ENCODE measurements at regions not wholly inside any gene's neighbourhood (a gene's known extent, or its start where the extent isn't known, plus 50 kb on each side); places are given as distances from the start of the nearest gene placed in this dataset.
"Not testable (repeated sequence)": the region's sequence is repeated elsewhere in the genome, so short reads cannot be mapped to it uniquely, and the experiment has no call there.

DNA sequence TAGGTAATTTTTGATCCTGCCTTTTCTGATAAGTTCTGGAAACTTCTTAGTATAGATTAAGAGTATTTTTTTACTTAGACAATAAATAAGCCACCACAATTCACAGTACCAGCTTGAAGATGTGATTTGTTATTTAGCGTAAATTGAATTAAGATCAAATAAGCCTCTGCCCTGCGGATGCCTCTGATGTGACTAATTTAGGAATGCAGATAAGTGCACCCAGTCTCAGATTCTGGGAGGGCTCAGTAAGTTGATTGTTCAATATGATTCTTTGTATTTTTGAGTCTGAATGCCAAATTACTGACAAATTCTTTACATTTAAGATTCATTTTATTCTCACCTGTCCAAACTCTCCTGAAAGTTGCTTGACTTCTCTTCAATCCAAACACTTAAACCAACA, 147.5 kb downstream of the THBS2 start:
- DNase-seq (ENCODE audit: low read depth in 4 of 4, low spot score in 3 of 4) = no peak

GRCh38 chr6:169101981-169102380, 151.7 kb downstream of the THBS2 start:
- DNase-seq (ENCODE audit: low read depth in 4 of 4, low spot score in 3 of 4) = no peak

GRCh38 chr6:169101036-169101805, 152.4 kb downstream of the THBS2 start:
- DNase-seq (ENCODE audit: low read depth in 4 of 4, low spot score in 3 of 4) = no peak

DNA sequence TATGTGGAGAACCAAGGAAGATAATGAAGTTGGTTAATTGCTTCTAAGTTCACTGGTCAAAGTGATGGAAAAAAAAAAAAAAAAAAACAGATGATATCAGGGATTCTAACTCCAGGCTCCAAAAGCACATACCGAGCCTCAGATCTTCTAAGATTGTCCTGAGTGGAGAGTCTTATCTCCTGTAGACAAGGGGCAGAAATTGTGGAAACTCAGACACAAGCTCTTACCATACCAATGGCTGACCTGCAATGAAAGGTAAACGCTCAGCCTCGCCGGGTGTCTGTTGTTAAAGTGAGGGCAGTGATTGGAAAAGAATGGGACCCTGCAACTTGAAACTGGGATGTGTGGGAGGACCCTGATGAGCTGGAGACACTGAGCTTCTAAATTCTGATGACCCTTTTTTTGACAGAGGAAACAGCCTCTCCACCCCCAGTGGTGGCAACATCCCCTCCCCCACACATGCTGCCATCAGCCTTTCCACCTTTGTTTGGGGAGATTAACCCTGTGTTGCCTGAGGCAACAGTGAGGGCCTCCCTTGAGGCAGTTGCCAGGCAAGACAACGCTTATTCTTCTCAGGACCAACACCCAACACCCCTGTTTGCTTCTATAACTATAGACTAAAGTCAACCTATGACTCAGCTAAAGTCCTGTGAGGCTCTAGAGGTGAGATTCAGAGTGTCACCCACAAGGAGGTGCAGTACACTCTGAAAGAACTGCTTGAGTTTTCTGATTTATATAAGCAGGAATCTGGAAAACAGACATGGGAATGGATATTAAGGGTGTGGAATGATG, 154.0 kb downstream of the THBS2 start:
- no peak for DNase-seq (ENCODE audit: low read depth in 4 of 4, low spot score in 3 of 4)

DNA sequence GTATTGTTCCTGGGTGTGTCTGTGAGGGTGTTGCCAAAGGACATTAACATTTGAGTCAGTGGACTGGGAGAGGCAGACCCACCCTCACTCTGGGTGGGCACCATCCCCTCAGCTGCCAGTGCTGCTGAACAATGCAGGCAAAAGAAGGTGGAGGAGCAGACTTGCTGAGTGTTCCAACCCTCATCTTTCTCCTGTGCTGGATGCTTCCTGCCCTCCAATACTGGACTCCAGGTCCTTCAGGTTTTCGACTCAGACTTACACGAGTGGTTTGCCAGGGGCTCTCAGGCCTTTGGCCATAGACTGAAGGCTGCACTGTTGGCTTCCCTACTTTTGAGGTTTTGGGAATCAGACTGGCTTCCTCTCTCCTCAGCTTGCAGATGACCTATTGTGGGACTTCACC, 155.0 kb downstream of the THBS2 start:
- DNase-seq (ENCODE audit: low read depth in 4 of 4, low spot score in 3 of 4) = not testable (repeated sequence)

- no peak for DNase-seq (ENCODE audit: low read depth in 4 of 4, low spot score in 3 of 4)
Observed at GRCh38 chr6:169098116-169098515, 155.5 kb downstream of the THBS2 start.

DNA sequence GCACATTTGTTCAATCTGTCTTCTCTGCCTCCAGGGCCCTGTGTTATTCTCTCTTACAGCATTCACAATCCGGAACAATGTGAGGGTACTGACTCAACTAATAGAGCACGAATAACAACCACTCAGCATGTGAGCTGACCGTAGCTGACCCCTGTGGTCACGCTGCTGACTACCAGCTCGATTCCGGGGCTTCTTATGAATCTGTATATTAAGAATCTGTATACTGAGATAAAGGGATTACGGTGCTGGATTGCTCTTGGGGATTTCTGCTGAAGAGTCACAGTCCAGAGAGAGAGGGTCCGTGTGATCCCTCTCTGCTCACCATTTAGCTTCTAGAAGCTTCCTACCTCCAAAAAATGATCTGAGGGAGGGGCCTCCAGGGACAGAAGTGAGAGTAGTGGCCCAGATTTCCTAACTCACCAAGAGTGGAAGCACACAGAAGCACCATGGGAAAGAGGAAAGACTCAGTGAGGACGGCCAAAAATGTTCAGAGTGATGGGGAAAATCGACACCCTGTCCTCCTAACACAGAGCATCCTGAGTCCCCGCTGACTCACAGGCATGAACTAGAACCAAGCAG, 156.2 kb downstream of the THBS2 start:
- DNase-seq (ENCODE audit: low read depth in 4 of 4, low spot score in 3 of 4) = no peak

DNA sequence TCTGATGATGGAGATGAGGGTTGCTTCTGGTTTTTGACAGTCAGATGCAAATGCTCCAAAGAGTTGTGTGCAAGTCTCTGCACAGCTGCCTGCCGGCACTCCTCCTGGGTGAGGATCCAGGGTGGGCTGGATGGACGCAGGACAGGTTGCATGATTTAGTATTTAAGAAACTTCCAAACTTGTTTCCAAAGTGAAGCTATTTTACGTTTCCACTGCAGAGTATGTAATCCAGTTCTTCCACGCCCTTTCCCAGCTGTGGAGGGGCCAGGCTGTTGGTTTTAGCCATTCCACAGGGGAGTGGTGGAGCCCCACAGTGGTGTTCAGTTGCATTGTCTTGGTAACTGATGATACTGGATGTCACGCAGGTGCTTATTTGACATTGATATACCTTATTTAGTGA, 157.3 kb downstream of the THBS2 start:
- no peak for DNase-seq (ENCODE audit: low read depth in 4 of 4, low spot score in 3 of 4)

- no peak for DNase-seq (ENCODE audit: low read depth in 4 of 4, low spot score in 3 of 4)
Observed at GRCh38 chr6:169095153-169095552, 158.5 kb downstream of the THBS2 start.

GRCh38 chr6:169094552-169094950, 159.1 kb downstream of the THBS2 start:
- DNase-seq (ENCODE audit: low read depth in 4 of 4, low spot score in 3 of 4) = no peak

- DNase-seq (ENCODE audit: low read depth in 4 of 4, low spot score in 3 of 4) = no peak
Observed at GRCh38 chr6:169093770-169094551, 159.7 kb downstream of the THBS2 start.

DNA sequence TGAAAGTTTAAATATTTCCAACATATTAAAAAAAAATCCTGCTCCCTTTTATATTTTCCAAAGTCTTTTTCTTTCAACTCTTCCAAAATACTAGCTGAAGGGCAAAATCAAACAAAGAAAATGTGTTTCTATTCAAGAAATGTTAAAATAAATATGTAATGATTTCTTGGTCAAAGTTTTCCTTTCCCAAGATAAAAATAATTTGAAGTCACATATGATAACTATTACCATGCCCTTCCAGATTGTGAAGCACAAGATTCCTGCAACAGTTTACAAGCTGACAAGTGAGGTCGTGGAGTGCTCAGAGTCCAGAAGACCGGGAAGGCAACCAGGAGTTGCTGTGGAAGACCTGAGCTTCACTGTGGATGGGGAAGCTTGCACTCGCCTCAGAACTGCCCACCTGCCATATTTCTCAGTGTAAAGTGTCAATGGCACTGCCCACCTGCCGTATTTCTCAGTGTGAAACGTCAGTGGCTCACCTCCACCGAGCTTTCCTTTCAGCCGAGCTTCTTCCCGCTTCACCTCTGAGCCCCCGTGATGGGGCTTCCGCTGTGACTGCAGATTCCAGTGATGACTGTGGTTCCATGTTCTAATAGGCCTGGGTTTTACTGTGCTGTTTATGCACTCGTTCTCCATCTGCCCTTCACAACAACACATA, 160.5 kb downstream of the THBS2 start:
- no peak for DNase-seq (ENCODE audit: low read depth in 4 of 4, low spot score in 3 of 4)

DNA sequence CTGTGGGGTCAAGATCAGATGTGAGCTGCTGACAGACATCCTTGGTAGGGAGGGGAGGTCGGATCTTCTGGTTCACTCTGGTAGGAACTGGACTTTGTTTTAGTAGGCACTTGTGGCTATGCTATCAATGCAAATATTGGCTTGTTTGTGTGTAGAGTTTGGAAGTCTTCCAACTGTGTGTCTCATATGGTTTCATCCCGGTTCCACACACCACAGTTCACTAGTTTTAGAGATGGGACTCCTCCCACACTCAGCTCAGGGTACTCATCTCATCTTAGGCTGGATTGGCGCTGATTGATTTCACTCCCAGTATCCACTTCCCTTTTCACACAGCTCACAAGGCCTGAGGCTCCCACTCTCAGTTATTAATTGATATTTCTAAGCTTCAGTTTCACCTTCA, 161.3 kb downstream of the THBS2 start:
- no peak for DNase-seq (ENCODE audit: low read depth in 4 of 4, low spot score in 3 of 4)

DNA sequence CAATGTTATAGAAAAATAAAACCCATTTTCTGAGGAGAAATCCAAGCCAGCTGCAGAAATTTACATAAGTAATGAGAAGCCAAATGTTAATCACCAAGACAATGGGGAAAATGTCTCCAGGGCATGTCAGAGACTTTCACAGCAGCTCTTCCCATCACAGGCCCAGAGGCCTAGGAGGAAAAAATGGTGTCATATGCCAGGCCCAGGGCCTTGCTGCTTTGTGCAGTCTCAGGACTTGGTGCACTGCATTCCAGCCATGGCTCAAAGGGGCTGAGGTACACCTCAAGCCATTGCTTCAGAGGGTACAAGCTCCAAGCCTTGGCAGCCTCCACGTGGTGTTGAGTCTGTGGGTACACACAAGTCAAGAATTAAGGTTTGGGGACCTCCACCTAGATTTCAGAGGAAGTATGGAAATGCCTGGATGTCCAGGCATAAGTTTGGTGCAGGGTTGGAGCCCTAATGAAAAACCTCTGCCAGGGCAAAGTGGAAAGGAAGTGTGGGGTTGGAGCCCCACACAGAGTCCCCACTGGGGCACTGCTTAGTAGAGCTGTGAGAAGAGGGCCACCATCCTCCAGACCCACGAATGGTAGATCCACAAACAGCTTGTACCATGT, 163.0 kb downstream of the THBS2 start:
- not testable (repeated sequence) for DNase-seq (ENCODE audit: low read depth in 4 of 4, low spot score in 3 of 4)

DNA sequence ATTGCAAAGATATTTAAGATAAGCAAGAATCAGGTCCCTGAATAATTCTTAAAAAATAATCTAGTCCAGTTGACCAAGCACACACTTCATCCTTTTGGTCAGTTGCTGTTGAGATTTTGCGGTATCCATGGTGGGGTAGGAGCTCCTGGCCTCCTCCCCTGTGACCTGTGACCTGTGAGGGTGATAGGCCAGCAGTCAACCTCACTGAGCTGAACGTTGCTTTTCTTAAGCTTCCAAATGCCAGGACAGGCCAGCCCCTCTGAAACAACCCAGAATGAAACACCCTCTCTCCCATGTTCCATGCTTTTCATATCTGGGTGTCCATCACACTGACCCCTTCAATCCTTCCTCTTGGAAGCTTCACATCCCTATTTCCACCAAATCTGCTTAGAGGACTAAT, 164.9 kb downstream of the THBS2 start:
- DNase-seq (ENCODE audit: low read depth in 4 of 4, low spot score in 3 of 4) = no peak

DNA sequence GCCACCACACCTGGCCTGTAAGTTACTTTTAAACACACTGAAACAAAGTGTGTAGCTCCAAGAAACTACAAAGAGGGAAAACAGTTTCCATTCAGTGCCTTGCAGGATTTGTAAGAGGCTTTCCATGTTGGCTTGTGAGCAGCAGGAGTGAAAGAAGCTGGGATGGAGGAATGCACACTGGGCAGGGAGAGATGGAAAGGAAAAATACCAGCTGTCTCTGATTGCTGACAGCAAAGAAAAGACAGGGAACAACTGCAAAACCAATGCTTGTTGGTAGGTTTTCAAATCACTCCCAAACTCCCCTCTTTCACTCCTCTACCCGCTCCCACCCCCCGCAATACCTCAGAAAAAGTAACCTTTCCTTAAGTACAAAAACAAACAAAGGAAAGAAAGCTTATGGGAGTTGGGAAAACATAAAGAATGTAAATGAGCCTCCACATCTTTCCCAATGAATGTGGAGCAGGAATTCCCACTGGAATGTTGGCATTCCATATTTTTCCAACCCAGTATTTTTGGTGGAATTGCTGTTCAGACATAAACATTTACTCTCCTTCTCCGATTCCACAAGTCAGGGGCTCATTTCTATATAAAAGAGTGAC, 166.1 kb downstream of the THBS2 start:
- DNase-seq (ENCODE audit: low read depth in 4 of 4, low spot score in 3 of 4) = no peak

- DNase-seq (ENCODE audit: low read depth in 4 of 4, low spot score in 3 of 4) = not testable (repeated sequence)
Observed at GRCh38 chr6:169086616-169087015, 167.0 kb downstream of the THBS2 start.

DNA sequence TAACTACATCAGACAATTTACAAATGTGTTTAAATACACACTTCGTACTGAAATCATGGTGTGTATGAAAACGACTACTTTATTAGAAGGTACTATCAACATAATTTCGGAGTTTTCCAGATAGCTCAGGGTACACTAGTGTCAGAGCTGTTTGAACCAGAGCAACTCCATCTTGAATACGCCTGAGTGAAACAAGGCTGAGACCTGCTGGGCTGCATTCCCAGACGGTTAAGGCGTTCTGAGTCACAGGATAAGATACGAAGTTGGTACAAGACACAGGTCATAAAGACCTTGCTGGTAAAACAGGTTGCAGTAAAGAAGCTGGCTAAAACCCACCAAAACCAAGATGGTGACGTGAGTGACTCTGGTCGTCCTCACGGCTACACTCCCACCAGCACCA, 167.6 kb downstream of the THBS2 start:
- no peak for DNase-seq (ENCODE audit: low read depth in 4 of 4, low spot score in 3 of 4)

- DNase-seq (ENCODE audit: low read depth in 4 of 4, low spot score in 3 of 4) = no peak
Observed at GRCh38 chr6:169085466-169085865, 168.2 kb downstream of the THBS2 start.

GRCh38 chr6:169084557-169084956, 169.1 kb downstream of the THBS2 start:
- not testable (repeated sequence) for DNase-seq (ENCODE audit: low read depth in 4 of 4, low spot score in 3 of 4)
